22Rv1 (cell line): ENCODE measurements at regions not wholly inside any gene's neighbourhood (a gene's known extent, or its start where the extent isn't known, plus 50 kb on each side); places are given as distances from the start of the nearest gene placed in this dataset.

ENCODE experiments used
- H3K27ac ChIP-seq: fragments of 450-650 bp; 2 replicates; pipeline ENCODE4 v1.5.1; 2017
- CTCF ChIP-seq: fragments of 450-650 bp; IDR thresholded peaks from 2 replicates; pipeline ENCODE4 v1.5.1; 2017; ENCODE audit warnings: mild to moderate bottlenecking
- ZFX ChIP-seq: fragments of 450-650 bp; IDR thresholded peaks from 2 replicates; pipeline ENCODE4 v1.6.1; 2017; ENCODE audit warnings: antibody characterized with exemption, borderline replicate concordance

- TF ChIP-seq CTCF (no peak), ZFX (no peak)
- no peak overlapping the region for H3K27ac ChIP-seq
Measured at GRCh38 chr4:38236003-38236402, 275.8 kb downstream of the PTTG2 start.

GRCh38 chr4:38236503-38236902 is 276.3 kb downstream of the PTTG2 start:
- TF ChIP-seq ZFX (no peak), CTCF (no peak)
- H3K27ac ChIP-seq: no peak overlapping the region

DNA sequence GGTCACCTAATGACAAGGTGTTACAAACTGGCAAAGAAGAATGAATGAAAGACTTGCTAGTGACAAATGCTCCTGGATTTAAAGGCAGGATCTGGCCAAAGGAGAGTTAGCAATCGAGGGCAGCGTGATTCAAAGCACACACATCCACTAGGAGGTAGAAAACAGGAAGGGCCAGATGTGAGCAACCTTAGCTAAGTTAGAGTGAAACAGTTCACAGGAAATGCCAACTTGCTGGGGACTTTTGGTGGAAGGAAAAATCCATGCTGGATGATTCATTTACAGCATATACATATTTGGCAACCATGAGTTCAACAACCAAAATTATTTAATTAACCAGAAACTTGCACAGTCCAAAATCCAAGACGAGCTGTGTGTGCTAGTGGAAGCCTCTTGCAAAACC is 276.9 kb downstream of the PTTG2 start:
- H3K27ac ChIP-seq: no peak overlapping the region
- TF ChIP-seq ZFX (no peak), CTCF (no peak)

GRCh38 chr4:38241541-38241940 is 281.3 kb downstream of the PTTG2 start:
- TF ChIP-seq ZFX (no peak), CTCF (no peak)
- no peak overlapping the region for H3K27ac ChIP-seq

DNA sequence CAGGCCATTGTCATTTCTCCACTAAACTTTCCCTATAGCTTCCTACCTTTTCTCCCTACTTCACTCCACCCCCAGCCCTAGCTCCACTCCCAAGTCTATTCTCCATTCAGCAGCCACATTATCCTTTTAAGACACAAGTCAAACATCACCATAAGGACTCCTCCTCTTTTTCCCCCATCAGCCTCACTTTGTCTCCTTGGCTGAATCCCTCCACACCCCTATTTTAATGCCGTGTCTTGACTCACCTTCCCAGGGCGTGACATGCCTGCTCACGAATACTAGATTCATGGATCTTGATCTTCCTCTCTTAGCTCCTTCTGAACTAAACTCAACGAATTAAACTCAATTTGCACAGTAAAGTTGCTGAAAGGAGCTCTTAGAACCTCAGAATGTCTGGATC is 281.9 kb downstream of the PTTG2 start:
- no peak for TF ChIP-seq CTCF
- no peak for TF ChIP-seq ZFX
- no peak overlapping the region for H3K27ac ChIP-seq

GRCh38 chr4:38242822-38243387 is 282.7 kb downstream of the PTTG2 start:
- TF ChIP-seq ZFX (no peak), CTCF (no peak)
- H3K27ac ChIP-seq: no peak overlapping the region

DNA sequence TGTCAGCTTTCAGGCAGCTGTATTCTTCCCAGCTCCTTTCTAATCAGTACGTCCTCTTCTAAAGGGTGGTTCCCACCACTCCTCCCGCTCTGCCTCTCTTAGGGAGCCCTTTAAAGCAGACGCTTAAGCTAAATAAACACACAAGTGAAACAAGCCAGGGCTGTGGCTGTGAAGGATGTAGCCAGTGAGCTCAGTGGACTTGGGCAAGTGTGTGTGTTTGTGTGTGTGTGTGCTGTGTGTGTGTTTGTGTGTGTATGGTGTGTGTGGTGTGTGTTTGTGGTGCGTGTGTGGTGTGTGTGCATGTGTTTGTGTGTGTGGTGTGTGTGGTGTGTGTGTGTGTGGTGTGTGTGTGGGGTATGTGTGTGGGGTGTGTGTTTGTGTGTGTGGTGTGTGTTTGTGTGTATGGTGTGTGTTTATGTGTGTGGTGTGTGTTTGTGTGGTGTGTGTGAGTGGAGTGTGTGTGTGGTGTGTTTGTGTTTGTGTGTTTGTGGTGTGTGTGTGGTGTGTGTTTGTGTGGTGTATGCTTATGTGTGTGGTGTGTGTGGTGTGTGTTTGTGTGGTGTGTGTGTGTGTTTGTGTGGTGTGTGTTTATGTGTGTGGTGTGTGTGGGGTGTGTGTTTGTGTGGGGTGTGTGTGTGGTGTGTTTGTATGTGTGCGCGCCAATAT is 283.3 kb downstream of the PTTG2 start:
- H3K27ac ChIP-seq: no peak overlapping the region
- TF ChIP-seq CTCF: no peak
- no peak for TF ChIP-seq ZFX
